ENCODE measurements at regions not wholly inside any gene's neighbourhood (a gene's known extent, or its start where the extent isn't known, plus 50 kb on each side); places are given as distances from the start of the nearest gene placed in this dataset.

- Histone ChIP-seq H3K9me3 (peaks cover 0 to 4% of the 10 kb centered on the region in 2 donors), H3K36me3 (no peaks in the 10 kb centered on the region), H3K4me1 (no peaks in the 10 kb centered on the region), H3K27me3 (no peaks in the 10 kb centered on the region), H3K4me3 (no peak overlapping the region), H3K27ac (no peak overlapping the region)
- intact Hi-C loops (cut with DNase I): no loop called here
- TF ChIP-seq CTCF (IDR thresholded peaks at IDR 0.05): no peak
- DNase-seq (ENCODE audit: low spot score in 2 of 2): no peak
Observed at GRCh38 chr10:113430634-113431397, 122.0 kb upstream of the HABP2 start.

GRCh38 chr10:113431398-113432160 is 121.3 kb upstream of the HABP2 start:
- no peak for DNase-seq (ENCODE audit: low spot score in 2 of 2)
- peaks cover 0 to 4% of the 10 kb centered on the region in 2 donors for H3K9me3 ChIP-seq
- no peaks in the 10 kb centered on the region for H3K4me1 ChIP-seq
- intact Hi-C loops (cut with DNase I): no loop called here
- no peak overlapping the region for H3K4me3 ChIP-seq
- TF ChIP-seq CTCF (IDR thresholded peaks at IDR 0.05): no peak
- no peaks in the 10 kb centered on the region for H3K27me3 ChIP-seq
- H3K36me3 ChIP-seq: no peaks in the 10 kb centered on the region
- H3K27ac ChIP-seq: no peak overlapping the region

- no peak overlapping the region for H3K4me3 ChIP-seq
- no peaks in the 10 kb centered on the region for H3K27me3 ChIP-seq
- no peak overlapping the region for H3K27ac ChIP-seq
- no peaks in the 10 kb centered on the region for H3K36me3 ChIP-seq
- peaks cover 0 to 4% of the 10 kb centered on the region in 2 donors for H3K9me3 ChIP-seq
- H3K4me1 ChIP-seq: no peaks in the 10 kb centered on the region
- TF ChIP-seq CTCF (IDR thresholded peaks at IDR 0.05): no peak
- DNase-seq (ENCODE audit: low spot score in 2 of 2): no peak
- intact Hi-C loops (cut with DNase I): no loop called here
Observed at GRCh38 chr10:113433711-113434110, 119.1 kb upstream of the HABP2 start.

GRCh38 chr10:113434315-113434714 is 118.5 kb upstream of the HABP2 start:
- H3K9me3 ChIP-seq: peaks cover 0 to 4% of the 10 kb centered on the region in 2 donors
- DNase-seq (ENCODE audit: low spot score in 2 of 2): no peak
- H3K27me3 ChIP-seq: no peaks in the 10 kb centered on the region
- H3K4me3 ChIP-seq: no peak overlapping the region
- no peak overlapping the region for H3K27ac ChIP-seq
- no peaks in the 10 kb centered on the region for H3K36me3 ChIP-seq
- H3K4me1 ChIP-seq: no peaks in the 10 kb centered on the region
- intact Hi-C loops (cut with DNase I): no loop called here
- no peak for TF ChIP-seq CTCF (IDR thresholded peaks at IDR 0.05)

GRCh38 chr10:113434950-113435349 is 117.9 kb upstream of the HABP2 start:
- DNase-seq (ENCODE audit: low spot score in 2 of 2): no peak
- intact Hi-C loops (cut with DNase I): no loop called here
- Histone ChIP-seq H3K9me3 (peaks cover 0 to 4% of the 10 kb centered on the region in 2 donors), H3K4me3 (no peak overlapping the region), H3K4me1 (no peaks in the 10 kb centered on the region), H3K27ac (no peak overlapping the region), H3K36me3 (no peaks in the 10 kb centered on the region), H3K27me3 (no peaks in the 10 kb centered on the region)
- no peak for TF ChIP-seq CTCF (IDR thresholded peaks at IDR 0.05)
